GM18868 (cell line): ENCODE measurements at regions not wholly inside any gene's neighbourhood (a gene's known extent, or its start where the extent isn't known, plus 50 kb on each side); places are given as distances from the start of the nearest gene placed in this dataset.

ENCODE experiments used
- ATAC-seq: cut with Tn5 transposase; IDR thresholded peaks from one replicate; pipeline ENCODE4 v1.9.1; 2021; ENCODE audit warnings: mild to moderate bottlenecking, moderate library complexity; ENCODE audit not compliant: unreplicated experiment

DNA sequence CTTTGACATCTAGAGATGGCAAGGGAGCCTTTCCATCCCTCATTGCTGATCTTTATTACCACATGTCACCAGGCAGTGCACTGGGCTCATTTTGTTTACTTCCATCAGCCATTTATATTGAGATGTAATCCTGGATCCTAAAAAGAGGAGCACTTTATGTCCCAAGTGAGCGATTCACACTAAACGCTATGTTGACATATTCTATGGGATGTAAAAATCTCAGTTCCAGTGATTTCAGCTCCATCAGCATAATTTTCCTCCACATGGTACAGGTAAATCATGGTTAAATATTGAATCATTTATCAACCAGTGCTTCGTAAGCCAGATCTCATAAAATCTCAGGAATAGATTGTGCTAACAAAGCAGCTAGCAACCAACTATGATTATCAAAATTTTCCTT lies 634.8 kb upstream of the PLXNA2 start:
- no peak for ATAC-seq

DNA sequence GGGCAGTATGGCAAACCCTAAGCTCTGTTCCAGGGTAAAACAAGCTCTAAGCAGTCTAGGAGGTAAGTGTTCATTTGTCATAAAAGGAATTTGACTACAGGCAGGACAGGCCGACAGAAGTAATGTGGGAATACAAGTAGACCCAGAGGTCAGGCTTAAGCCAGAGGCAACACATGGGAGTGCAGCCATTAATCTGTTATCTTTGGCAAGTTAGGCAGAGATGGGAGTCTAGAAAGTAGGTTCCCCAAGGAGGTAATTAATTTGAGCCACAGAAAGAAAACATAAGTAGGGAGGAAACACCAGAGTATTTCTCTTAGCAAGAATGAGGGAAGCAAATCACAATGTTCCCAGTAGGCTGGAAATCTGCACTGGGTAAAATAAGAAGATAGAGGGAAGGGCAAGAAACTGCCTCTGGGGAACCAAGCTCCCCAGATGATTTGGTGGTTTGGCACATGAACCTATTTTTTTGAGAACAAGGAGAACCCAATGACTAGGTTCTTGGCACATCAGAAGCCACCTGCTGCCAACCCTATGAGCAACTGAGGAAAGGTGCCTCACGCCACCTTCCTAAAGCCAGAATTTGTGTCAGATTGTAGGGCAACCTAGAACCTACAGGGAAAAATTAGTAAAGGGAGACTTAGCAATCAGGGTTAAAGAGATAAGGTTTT lies 636.4 kb upstream of the PLXNA2 start:
- ATAC-seq = no peak

DNA sequence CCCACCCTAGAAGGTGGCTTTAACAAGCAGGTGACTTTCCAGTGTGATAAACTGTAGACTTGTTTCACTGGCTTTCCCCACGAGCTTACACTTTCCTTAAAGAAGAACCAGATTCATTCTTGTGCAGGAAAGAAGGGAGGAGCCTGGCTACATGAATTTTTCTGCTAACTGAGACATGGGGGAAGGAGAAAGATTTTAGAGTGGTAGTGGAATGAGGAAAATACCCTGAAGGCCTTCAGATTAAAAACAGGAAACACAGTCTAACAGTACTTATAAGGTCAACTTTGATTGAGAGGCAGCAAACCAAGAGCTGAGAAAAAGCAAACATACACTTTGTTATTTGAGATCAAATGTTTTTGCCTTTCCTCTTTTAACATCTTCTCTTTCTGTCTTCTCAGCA lies 640.9 kb upstream of the PLXNA2 start:
- no peak for ATAC-seq

DNA sequence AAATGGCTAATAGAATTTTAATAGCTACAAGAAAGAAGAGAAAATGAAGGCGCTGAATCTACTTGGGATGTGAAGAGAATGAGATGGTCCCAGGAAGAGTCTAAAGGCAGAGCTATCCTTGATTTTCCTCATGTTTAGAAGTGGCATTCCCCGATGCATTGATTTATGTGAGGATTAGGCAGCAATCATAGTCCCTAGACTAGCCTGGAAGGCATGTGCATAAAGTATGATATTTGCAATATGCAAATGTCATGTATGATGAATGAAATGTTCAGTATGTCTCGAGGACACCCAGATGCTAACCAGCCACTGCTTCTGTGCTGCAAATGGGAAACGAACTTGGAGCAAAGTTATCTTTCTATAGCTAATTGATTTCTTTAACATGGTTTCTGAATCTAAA lies 641.5 kb upstream of the PLXNA2 start:
- ATAC-seq = no peak

- no peak for ATAC-seq
Observed at GRCh38 chr1:208888376-208888775, 644.2 kb upstream of the PLXNA2 start.

DNA sequence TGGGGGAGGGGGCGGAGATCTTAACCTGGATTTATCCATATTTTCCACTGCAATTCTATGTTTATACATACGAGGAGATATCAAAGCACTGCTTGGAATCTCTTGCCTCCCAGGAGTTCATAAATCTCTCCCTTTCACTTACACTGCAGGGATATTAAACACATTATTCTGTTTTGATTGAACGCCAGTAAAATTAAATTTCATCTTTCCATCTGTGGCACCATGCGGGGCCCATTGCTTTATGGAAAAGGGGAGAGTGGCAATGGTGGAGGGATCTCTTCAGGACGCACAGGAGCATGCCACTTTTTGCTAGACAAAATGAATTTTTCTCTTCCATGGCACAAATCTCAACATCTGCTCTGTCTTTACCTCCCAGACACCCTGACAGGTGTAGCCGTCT lies 648.0 kb upstream of the PLXNA2 start:
- ATAC-seq = no peak

DNA sequence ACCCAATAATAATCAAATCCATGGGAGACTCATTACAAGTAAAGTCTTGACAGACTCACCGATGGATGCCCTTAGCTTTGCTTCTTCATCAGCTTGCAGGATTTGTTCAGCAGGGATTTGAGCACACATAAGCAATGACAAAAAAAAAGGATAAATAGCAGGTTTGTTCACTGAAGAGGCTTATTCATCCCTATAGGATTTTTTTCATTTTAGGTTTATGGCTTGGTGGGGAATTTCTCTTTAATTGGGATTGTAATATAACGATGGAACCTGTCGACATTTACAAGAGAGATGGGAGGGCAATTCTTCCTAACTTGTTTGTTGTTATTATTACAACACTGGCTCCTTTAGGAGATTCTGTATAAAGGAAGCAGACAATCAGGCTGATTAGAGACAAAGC lies 649.1 kb upstream of the PLXNA2 start:
- no peak for ATAC-seq

- no peak for ATAC-seq
Observed at GRCh38 chr1:208895181-208895580, 651.0 kb upstream of the PLXNA2 start.

DNA sequence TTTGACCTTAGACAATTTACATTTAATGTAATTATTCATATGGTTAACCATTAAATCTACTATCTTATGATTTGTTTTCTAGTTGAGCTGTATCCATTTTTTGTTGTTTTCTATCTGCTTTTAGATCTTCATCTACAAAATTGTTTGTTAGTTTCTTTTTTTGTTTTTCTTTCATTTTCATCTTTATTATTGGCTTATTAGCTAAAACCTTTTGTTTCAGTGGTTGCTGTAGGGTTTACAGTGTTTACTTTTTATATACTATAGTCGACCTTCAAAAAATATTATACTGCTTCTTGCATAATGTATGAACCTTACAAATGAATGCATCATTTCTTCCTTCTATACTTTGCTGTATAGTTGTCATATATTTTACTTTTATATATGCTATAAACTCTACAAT lies 651.6 kb upstream of the PLXNA2 start:
- no peak for ATAC-seq

DNA sequence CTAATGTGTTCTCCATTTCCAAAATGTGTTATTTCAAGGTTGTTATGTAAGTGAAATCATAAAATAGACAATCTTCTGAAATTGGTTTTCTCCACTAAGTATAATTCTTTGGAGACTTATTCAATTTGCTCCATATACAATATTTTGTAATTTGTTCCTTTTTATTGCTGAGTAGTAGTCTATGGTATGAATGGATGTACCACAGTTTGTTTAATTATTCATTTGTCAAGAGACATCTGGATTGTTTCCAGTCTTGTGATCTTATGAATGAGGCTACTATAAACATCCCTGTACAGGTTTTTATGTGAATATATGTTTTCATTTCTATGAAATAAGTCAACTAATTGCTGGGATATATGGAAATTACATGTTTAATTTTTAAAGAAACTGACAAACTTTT lies 652.6 kb upstream of the PLXNA2 start:
- no peak for ATAC-seq

DNA sequence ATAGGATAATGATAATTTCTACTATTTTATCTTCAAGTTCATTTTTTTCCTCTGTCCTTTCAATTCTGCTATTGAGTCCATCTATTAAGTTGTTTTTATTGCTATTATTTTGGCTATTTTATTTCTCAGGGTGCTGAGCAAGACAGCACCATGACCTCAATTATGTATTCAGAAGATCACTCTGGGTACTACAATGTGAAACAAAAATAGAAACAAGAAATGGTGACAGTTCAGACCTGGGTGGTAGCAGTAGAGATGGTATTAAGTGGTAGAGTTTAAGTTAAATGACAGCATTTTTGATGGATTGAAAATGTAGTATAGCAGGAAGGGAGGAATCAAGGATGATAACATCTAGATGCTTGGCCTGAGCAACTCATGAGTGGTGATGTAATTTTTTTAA lies 655.3 kb upstream of the PLXNA2 start:
- ATAC-seq = no peak

DNA sequence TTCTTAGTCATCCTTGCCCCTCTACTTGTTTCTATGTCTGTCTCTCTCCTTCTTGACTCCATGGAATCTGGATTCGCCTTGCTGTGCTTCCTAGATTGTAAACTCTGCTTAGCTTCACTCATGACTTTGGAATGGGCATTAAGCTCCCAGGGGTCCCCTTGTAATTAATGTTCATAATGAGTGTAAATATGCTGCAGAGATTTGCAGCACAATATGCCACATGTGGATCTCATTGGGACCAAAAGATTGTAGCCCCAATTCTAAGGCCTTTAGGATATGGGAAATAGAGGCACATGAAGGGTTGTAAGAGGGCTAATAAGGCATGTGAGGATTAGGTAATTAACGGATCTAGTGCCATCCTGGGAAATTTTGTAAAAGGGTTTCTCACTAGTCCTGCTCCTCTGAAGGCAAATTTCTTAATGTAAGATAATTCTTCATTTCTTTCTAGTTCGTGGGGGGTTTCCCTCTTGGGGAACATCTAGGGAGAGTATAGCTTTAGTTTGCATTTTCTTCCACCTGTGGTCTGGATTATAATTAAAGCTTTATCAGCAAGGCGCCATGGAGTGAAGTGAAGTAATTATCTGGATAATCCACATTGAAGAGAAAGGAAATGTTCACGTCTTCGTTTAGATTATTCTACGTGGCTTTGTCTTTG lies 659.2 kb upstream of the PLXNA2 start:
- ATAC-seq = no peak

DNA sequence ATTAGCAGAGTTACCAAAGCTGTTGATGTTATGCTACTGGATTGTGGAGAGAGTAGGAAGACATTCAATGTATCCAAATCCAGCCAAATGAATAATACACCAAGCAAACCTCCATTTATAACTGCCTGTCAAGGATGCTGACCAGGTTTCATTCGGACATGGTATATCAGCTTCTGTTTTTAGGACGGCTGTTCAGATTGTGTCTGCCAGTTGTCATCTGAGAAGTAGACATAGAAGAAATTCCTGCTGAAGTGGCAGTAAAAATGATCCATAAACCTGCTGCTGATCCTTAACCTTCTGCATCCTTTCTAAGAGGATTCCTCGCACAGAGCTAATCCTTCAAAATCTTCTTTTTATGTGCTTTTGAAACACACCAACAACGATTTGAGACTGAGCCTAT lies 663.6 kb upstream of the PLXNA2 start:
- ATAC-seq = no peak

DNA sequence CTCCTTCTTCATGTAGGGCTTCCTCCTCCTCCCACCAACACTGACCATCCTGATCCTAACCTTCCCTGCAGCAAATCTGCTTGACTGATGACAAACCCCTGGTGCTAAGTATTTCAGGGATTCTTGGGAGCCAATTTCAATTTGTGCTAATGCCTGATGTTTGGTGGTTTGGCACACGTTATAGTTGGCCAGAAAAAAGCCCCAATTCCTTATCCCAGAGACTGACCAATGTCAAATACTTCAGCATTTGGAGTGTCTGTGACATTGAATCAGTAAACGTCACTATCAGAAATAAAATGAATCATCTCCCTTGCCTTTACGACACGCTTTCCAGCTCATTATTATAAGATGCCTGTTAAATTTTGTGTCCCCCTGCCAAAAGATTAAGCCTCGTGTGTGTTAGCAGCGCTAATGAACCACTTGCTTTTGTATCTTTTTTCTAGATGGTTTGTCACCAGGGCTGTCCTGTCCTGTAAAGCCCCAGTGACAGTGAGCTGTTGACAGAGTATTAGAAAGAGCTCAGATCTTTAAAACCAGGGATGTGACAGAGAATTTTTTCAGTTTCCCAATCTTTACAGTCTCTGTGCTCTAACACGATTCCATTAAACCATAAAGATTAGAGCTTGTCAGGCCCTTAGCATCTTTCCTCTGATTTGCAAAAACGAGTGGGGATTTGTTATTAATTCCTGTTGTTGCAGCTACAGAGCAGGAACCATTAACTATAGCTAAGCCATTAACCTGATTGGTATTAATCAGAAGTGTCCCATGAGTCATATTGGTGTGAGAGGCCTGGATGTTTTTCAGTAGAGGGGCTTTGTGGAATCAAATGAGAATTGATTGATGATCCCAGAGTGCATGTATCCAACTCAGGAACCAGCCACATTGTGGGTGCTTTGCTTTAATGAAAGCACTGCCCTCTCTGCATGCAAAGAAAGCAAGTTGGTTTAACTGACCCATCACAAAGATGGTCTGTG lies 665.1 kb upstream of the PLXNA2 start:
- no peak for ATAC-seq

DNA sequence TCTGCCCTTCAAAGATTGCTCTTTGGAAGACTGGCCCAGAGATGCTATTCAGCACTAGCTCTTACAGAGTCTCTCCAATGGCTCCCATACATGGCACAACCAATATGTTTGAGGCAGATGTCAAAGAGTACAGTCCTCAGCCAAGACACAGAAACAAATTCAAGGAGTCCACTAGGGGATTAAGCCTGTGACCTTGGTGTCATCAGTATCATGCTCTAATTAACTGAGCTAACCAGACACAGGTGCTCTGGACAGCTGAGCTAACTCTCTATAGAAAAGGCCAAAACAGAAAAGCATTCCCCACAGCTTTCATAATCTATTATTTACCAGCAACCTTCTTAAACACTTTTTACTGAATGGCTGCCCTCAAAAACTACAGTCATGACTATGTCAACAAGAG lies 666.0 kb upstream of the PLXNA2 start:
- ATAC-seq = no peak

DNA sequence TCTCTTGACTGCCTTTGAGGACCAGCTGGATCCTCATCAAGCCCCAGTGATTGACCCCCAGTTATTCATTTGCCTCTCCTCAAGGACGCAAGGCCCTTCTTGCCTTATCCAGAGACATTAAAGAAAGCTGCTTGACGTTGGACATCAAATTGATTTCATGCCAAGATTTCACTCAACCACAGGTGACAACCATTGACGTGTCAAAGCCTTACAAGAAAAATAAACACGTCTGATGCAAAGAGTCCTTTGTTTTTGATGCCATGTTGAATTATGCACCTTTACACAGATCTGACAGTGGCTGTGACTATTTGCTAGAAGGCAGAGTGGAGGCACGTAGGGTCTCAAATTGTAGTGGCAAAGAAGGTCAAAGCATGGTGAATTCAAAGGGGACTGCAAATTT lies 666.2 kb upstream of the CAMK1G start:
- ATAC-seq = no peak

DNA sequence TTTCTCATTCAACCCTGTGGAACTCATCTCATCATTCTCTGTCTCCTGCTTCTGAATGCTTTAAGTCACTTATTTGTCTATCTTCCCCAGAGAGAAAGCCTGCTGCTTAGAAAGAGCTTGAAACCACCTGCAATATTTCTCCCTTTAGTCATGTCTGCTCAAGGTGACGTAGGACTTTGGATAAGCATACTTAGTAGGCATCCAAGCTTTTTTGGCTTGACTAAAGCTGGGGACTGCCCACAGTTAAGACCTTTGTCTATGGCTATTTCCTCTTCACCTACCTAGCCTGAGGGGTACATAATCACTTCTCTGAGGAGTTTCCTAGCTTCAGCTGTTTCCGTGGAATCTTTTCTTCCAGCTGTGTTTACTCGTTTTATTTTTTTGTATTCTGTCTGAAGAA lies 665.8 kb upstream of the CAMK1G start:
- no peak for ATAC-seq

- no peak for ATAC-seq
Observed at GRCh38 chr1:208918160-208918559, 665.4 kb upstream of the CAMK1G start.

GRCh38 chr1:208919371-208919770 lies 664.1 kb upstream of the CAMK1G start:
- no peak for ATAC-seq

GRCh38 chr1:208921259-208921658 lies 662.3 kb upstream of the CAMK1G start:
- ATAC-seq = no peak

- no peak for ATAC-seq
Observed at GRCh38 chr1:208923456-208923855, 660.1 kb upstream of the CAMK1G start.
